ENCODE measurements at regions not wholly inside any gene's neighbourhood (a gene's known extent, or its start where the extent isn't known, plus 50 kb on each side); places are given as distances from the start of the nearest gene placed in this dataset.

GRCh38 chr10:44435196-44435595 lies 50.3 kb upstream of the CXCL12 start:
- Histone ChIP-seq H3K27me3 (no peaks in the 10 kb centered on the region), H3K9ac (no peak overlapping the region), H4K20me1 (no peaks in the 10 kb centered on the region), H3K4me1 (no peaks in the 10 kb centered on the region), H3K27ac (no peak overlapping the region), H3K9me3 (peaks cover 10% of the 10 kb centered on the region), H3K36me3 (no peaks in the 10 kb centered on the region), H3K4me2 (no peak overlapping the region; the same call in 1 of the 2 replicates), H3K4me3 (no peak overlapping the region)
- no peak for TF ChIP-seq Cebpa-rat (IDR thresholded peaks at IDR 0.05)

- Histone ChIP-seq H3K4me2 (no peak overlapping the region), H3K27ac (no peak overlapping the region), H3K9ac (no peak overlapping the region), H3K4me3 (no peak overlapping the region), H3K4me1 (no peaks in the 10 kb centered on the region), H3K27me3 (no peaks in the 10 kb centered on the region), H3K36me3 (no peaks in the 10 kb centered on the region), H4K20me1 (no peaks in the 10 kb centered on the region), H3K9me3 (peaks cover 14% of the 10 kb centered on the region)
- no peak for TF ChIP-seq Cebpa-rat (IDR thresholded peaks at IDR 0.05)
Observed at GRCh38 chr10:44436240-44436639, 51.3 kb upstream of the CXCL12 start.

- Histone ChIP-seq H3K4me1 (no peaks in the 10 kb centered on the region), H3K27ac (no peak overlapping the region), H3K9ac (no peak overlapping the region), H4K20me1 (no peaks in the 10 kb centered on the region), H3K4me2 (no peak overlapping the region), H3K36me3 (no peaks in the 10 kb centered on the region), H3K9me3 (peaks cover 10% of the 10 kb centered on the region), H3K27me3 (no peaks in the 10 kb centered on the region), H3K4me3 (no peak overlapping the region)
- no peak for TF ChIP-seq Cebpa-rat (IDR thresholded peaks at IDR 0.05)
Observed at GRCh38 chr10:44437840-44438511, 53.1 kb upstream of the CXCL12 start.

- Histone ChIP-seq H3K4me2 (no peak overlapping the region), H3K36me3 (no peaks in the 10 kb centered on the region), H3K9ac (no peak overlapping the region), H3K4me1 (no peaks in the 10 kb centered on the region), H3K4me3 (no peak overlapping the region), H3K9me3 (peaks cover 6% of the 10 kb centered on the region; the same call in 1 of the 2 replicates), H3K27me3 (no peaks in the 10 kb centered on the region), H3K27ac (no peak overlapping the region), H4K20me1 (no peaks in the 10 kb centered on the region)
- TF ChIP-seq Cebpa-rat (IDR thresholded peaks at IDR 0.05): no peak
Observed at GRCh38 chr10:44439239-44439957, 54.5 kb upstream of the CXCL12 start.

GRCh38 chr10:44439958-44440244 lies 55.0 kb upstream of the CXCL12 start:
- no peaks in the 10 kb centered on the region for H3K4me1 ChIP-seq
- H3K27me3 ChIP-seq: no peaks in the 10 kb centered on the region
- H4K20me1 ChIP-seq: no peaks in the 10 kb centered on the region
- H3K4me3 ChIP-seq: no peak overlapping the region
- no peak for TF ChIP-seq Cebpa-rat (IDR thresholded peaks at IDR 0.05)
- peaks cover 11% of the 10 kb centered on the region for H3K9me3 ChIP-seq
- H3K36me3 ChIP-seq: no peaks in the 10 kb centered on the region
- H3K9ac ChIP-seq: no peak overlapping the region
- H3K4me2 ChIP-seq: no peak overlapping the region
- H3K27ac ChIP-seq: no peak overlapping the region

GRCh38 chr10:44457259-44457658 lies 72.4 kb upstream of the CXCL12 start:
- Histone ChIP-seq H3K9me3 (peaks cover 6% of the 10 kb centered on the region; the same call in 1 of the 2 replicates), H4K20me1 (no peaks in the 10 kb centered on the region), H3K27me3 (no peaks in the 10 kb centered on the region), H3K4me3 (no peak overlapping the region), H3K4me1 (0 out of 2 replicates have a peak, but pooled peaks cover 6% of the 10 kb centered on the region), H3K4me2 (no peak overlapping the region), H3K27ac (no peak overlapping the region), H3K9ac (no peak overlapping the region), H3K36me3 (no peaks in the 10 kb centered on the region)
- TF ChIP-seq Cebpa-rat (IDR thresholded peaks at IDR 0.05): no peak

- no peaks in the 10 kb centered on the region for H4K20me1 ChIP-seq
- H3K4me1 ChIP-seq: 0 out of 2 replicates have a peak, but pooled peaks cover 6% of the 10 kb centered on the region
- H3K4me2 ChIP-seq: 0 out of 2 replicates have a peak overlapping the region, but pooled peaks have one; percentile 6
- H3K27me3 ChIP-seq: no peaks in the 10 kb centered on the region
- H3K9me3 ChIP-seq: no peaks in the 10 kb centered on the region
- no peaks in the 10 kb centered on the region for H3K36me3 ChIP-seq
- H3K27ac ChIP-seq: no peak overlapping the region
- H3K4me3 ChIP-seq: no peak overlapping the region
- no peak for TF ChIP-seq Cebpa-rat (IDR thresholded peaks at IDR 0.05)
- no peak overlapping the region for H3K9ac ChIP-seq
Observed at GRCh38 chr10:44458671-44459413, 73.9 kb upstream of the CXCL12 start.

GRCh38 chr10:44459671-44460070 lies 74.8 kb upstream of the CXCL12 start:
- Histone ChIP-seq H3K9ac (no peak overlapping the region), H3K4me1 (0 out of 2 replicates have a peak, but pooled peaks cover 6% of the 10 kb centered on the region), H3K27ac (no peak overlapping the region), H3K36me3 (no peaks in the 10 kb centered on the region), H4K20me1 (no peaks in the 10 kb centered on the region), H3K27me3 (no peaks in the 10 kb centered on the region), H3K4me3 (no peak overlapping the region), H3K4me2 (no peak overlapping the region), H3K9me3 (no peaks in the 10 kb centered on the region)
- no peak for TF ChIP-seq Cebpa-rat (IDR thresholded peaks at IDR 0.05)

GRCh38 chr10:44460416-44460815 lies 75.5 kb upstream of the CXCL12 start:
- Histone ChIP-seq H3K4me3 (no peak overlapping the region), H3K4me2 (no peak overlapping the region), H3K9ac (no peak overlapping the region), H3K4me1 (0 out of 2 replicates have a peak, but pooled peaks cover 6% of the 10 kb centered on the region), H3K27me3 (no peaks in the 10 kb centered on the region), H3K27ac (no peak overlapping the region), H4K20me1 (no peaks in the 10 kb centered on the region), H3K9me3 (no peaks in the 10 kb centered on the region), H3K36me3 (no peaks in the 10 kb centered on the region)
- TF ChIP-seq Cebpa-rat (IDR thresholded peaks at IDR 0.05): 0 out of 2 replicates have a peak, but pooled peaks have one; percentile 33

Measured in BLaER1 (cell line).